UCSD-AML1 (cell line): ENCODE measurements at regions not wholly inside any gene's neighbourhood (a gene's known extent, or its start where the extent isn't known, plus 50 kb on each side); places are given as distances from the start of the nearest gene placed in this dataset.
A peak's percentile ranks its signal among the peaks of the same experiment; 100 is the strongest.
"Not testable (repeated sequence)": the region's sequence is repeated elsewhere in the genome, so short reads cannot be mapped to it uniquely, and the experiment has no call there.

ENCODE experiments used
- DNase-seq: peaks from one replicate; lab custom pipeline; 2025; ENCODE audit not compliant: unreplicated experiment; lab: John Stamatoyannopoulos, UW

- DNase-seq = no peak
Measured at GRCh38 chr4:78660559-78660958, 109.0 kb downstream of the ANXA3 start.

DNA sequence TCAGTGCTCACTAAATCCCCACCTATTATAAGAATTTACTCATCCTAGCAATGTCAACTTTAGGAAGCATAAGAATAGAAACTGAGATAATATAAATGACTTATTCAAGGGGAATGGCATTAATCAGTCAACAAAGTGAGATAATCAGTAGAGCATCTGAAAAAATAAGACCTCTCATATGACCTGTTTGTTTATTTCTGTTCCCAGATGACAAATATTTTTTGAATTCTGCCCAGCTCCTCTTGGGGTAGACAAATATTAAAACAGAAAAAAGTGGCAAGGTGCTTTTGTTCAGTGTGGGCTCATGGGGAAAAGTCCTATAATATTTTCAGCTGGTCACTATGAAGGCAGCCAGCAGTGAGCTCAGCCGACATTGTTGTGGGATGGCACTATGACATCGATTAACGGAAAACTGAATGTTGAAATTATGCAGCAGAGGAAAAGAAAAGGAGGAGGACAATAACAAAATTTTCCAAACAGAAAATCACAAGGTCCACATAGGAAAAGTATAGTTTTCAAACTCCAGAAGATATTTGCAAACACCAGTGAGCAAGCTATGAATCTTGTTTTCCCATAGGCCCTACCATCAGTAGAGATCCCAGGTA, 109.6 kb downstream of the ANXA3 start:
- DNase-seq = no peak

GRCh38 chr4:78661921-78662521, 110.5 kb downstream of the ANXA3 start:
- DNase-seq = no peak

GRCh38 chr4:78662658-78663057, 111.1 kb downstream of the ANXA3 start:
- no peak for DNase-seq

DNA sequence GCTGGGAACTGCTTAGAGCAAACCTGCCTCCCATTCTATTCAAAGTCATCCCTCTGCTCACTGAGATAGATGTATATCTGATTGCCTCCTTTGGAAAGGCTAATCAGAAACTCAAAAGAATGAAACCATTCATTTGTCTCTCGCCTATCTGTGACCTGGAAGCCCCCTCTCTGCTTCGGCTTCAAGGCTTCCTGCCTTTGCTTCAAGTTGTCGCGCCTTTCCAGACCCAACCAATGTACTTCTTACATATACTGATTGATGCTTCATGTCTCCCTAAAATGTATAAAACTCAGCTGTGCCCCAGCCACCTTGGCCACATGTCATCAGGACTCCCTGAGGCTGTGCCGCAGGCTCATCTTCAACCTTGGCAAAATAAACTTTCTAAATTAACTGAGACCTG, 111.9 kb upstream of the BMP2K start:
- not testable (repeated sequence) for DNase-seq

- DNase-seq = no peak
Measured at GRCh38 chr4:78665216-78665770, 110.9 kb upstream of the BMP2K start.

DNA sequence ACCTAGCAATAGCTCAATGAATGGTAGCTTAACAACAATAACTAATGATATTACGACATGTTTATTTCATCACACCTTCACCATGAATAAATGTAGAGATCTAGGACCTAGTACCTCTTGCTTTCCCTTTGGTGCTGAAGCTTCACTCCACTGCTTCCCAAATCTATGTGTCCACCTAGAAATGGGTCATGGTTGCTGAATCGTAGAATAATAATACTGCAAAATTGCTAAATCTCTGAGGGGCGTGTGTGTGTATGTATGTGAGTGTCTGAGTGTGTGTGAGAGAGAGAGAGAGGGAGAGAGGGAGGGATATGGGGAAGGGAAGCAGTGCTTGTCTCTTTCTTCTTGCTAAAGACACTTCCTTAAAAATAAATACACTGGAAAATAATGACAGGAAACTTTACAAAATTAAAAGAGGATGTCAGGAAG, 109.3 kb upstream of the BMP2K start:
- no peak for DNase-seq

DNA sequence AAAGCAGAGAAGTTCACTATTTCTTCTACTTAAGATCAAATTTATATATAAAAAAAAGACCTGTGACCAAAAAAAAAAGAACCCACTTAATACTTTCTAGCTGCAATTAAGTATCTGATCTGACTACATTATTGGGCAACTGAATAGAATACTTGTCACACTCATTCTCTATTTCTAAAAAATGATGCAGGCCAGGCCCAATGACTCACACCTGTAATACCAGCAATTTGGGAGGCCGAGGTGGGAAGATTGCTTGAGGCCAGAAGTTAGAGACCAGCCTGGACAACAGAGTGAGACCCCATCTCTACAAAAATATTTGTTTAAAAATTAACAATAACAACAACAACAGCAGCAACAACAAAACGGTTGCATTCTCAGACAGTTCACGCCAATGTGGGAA, 108.8 kb upstream of the BMP2K start:
- no peak for DNase-seq

DNA sequence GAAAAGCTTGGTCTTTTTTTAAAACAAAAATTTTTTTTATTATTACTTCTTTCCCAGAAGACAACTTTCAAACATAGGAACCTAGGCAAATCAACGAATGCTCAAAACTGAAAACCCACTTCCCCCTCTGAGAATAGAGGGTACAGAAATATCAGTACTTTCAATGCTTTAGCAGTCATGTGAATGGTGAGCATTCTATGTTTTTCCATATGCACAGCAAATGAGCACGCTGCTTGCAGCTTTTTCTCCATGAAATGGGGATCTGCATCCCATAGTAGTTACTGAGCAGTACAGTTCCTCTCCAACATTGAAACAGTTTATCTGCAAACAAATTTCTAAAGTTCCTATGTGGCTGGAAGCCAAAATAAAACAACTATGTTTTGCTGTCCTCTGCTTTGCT, 108.4 kb upstream of the BMP2K start:
- DNase-seq = no peak

- no peak for DNase-seq
Measured at GRCh38 chr4:78669453-78669852, 106.7 kb upstream of the BMP2K start.

GRCh38 chr4:78671903-78672815, 104.0 kb upstream of the BMP2K start:
- DNase-seq = no peak

DNA sequence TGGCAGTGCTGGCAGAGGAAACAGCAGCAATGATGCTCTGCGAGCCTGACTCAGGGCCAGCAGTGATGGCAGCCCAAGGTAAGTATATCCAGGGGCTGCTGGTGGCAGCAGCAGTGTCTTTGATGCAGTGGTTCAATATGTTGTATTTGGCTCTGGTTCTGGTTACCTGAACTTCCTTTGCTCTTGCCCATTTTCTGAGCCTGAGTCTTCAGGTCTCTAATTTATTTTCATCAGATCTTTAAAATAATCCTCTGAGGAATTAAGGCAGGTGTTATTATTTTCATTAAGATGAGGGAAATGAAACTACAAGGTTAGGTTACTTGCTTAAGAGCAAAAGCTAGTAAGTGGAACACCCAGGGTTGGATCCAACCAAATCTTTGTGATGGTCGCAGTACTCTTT, 102.8 kb upstream of the BMP2K start:
- DNase-seq = no peak

GRCh38 chr4:78675325-78675724, 100.8 kb upstream of the BMP2K start:
- DNase-seq = no peak

DNA sequence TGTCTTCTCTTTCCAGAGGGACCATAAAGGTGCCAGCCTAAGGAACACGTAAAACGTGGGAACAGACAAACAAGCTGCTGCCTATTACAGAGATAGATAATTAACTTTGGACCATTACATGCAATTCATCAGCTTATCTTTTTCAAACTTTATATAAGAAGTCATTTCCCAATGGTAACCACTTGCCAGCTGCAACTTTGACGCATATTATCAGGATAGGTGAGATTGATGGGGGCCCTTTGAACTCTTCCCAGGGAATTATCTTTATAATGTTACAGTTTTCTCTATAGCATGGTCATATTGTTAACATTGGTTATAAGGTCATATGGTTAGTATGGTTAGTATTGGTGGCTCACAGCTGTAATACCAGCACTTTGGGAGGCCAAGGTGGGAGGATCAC, 94.1 kb upstream of the BMP2K start:
- no peak for DNase-seq

DNA sequence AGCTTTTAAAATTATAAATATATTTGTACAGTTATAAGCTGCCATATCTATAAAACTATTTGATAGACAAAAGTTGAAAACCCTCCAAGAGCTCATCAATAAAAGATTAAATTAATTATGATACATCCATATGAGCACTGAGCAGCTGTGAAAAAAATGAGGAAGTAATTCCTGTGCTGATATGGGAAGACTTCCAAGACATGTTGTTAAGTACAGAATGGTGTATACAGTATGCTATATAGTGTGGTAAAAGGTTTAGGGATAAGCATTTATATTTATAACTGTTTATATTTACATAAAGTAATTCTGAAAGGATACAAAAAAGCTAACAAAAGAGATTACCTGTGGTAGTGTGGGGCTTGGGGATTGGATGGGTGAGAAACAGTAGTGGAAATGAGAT, 92.8 kb upstream of the BMP2K start:
- DNase-seq = no peak

GRCh38 chr4:78684325-78685079, 91.6 kb upstream of the BMP2K start:
- no peak for DNase-seq

GRCh38 chr4:78687818-78688217, 88.3 kb upstream of the BMP2K start:
- no peak for DNase-seq

GRCh38 chr4:78688366-78688765, 87.8 kb upstream of the BMP2K start:
- no peak for DNase-seq

DNA sequence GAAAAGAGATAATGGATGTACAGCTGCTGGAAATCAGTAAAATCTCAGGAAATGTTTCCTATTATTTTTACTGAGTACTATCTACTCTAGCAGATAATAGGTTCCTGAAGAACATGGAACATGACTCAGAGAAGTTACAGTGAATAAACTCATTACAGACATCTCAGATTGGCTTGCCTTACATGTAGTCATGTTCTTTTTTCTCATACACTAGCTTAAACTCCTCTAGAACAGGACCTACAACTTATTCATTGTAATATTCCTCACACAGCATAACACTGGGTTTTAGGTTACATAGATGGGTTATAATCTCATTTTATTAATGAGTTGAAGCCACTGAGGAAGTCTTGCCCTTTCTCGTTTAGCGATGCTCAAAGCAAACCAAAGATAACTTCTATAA, 86.9 kb upstream of the BMP2K start:
- no peak for DNase-seq

DNA sequence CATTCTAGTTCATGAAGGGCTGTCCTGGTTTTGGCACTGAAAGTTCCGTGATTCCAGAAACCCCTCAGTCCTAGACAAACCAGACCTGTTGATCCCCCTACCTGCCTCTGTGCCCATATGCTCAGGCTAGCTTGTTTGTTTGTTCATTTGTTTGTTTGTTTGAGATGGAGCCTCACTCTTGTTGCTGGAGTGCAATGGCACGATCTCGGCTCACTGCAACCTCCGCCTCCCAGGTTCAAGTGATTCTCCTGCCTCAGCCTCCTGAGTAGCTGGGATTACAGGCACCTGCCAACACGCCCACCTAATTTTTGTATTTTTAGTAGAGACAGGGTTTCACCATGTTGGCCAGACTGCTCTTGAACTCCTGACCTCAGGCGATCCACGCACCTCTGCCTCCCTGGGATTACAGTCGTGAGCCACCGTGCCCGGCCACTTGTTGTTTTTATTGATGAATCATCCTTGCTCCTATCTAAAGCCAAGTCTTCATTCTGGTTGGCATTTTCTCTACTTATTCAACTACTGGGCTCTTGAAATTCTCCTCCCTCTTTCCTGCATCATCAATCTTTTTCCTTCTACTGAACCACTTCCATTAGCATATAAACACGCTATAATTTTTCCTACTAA, 86.3 kb upstream of the BMP2K start:
- no peak for DNase-seq

- DNase-seq = peak; percentile 26
Measured at GRCh38 chr4:78691334-78691754, 84.8 kb upstream of the BMP2K start.
